NCI-H82 treated with DMSO at 0.1 percent for 48 hours (cell line): ENCODE measurements at regions not wholly inside any gene's neighbourhood (a gene's known extent, or its start where the extent isn't known, plus 50 kb on each side); places are given as distances from the start of the nearest gene placed in this dataset.

ENCODE experiments used
- DNase-seq: peaks from one replicate; lab custom pipeline; 2025; ENCODE audit not compliant: unreplicated experiment; lab: John Stamatoyannopoulos, UW

DNA sequence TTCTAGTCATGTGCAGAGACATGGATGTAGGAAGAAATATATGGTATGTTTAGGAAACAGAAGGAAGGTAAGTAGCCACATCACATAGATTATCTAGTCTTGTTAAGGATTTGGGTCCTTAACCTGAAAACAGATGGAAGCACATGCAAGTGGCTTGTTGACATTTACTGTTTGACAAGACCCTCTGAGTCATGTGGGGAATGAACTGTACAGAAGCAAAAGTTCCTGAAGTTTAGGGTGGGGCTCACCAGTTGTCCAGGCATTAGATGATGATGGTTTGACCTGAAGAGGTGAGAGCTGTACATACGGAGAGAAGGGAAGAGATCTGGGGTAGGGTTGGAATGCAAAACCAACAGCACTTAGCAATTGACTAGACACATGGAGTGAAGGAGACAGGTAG lies 281.1 kb upstream of the GRIP1 start:
- no peak for DNase-seq

DNA sequence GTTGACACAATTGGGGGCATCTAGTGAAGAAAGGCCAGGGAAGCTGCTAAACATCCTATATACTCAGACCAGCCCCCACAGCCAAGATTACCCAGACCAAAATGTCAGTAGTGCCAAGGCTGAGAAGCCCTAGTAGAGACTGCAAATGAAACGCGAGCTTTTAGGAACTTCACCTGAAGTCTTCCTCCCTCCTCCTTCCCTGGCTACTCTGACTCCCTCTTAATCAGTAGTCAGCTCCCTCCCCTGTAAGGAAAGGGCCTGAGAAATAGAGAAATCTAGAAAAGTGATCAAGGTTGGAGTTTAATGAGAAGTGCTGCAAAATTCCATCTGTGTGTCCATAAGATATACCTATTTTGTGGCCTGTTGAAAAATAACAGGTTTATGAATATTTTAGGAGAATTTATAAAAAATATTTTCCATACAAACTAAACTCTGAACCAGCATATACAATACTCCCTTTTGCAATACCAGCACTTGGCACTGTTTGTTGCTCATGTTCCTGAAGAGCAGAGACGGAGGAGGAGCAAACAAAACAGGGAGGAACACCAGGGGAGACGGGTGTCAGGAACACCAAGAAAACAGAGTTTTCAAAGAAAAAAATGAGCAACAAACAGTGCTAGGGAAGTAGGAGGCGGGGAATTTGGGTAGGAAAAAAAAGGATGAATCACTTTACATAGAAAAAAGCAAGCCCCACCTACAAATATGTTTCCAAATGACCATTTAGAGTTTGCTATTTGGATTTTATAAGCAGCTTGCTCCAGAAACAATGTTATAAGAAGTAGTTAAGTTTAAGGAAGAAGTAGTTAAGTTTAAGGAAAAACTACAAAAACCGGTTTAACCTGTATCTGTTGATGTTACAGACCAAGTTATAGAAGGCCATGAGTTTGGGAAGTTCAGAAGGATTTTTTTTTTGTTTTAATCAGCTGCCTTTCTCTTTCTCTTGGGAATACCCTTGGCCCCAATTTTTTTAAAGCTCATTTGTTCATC lies 282.1 kb upstream of the GRIP1 start:
- no peak for DNase-seq

DNA sequence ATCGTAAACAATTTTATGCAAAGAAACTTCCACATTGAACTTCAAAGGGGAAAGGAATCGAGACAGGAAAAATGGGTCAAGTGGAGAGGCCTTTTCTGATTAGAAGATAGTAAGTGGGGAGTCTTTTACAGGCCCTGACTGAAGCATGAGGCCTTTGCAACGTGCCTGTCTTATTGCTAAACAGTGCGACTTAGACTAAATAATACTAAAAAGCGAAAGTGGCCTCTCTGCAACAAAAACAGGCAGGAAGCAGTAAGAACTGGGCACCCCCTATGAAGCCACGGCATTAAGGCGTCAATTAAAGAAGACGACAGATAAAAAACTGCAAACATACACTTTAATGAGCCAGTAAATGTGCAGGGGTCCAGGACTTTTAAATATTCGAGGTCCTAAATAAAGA lies 283.4 kb upstream of the GRIP1 start:
- DNase-seq = no peak

DNA sequence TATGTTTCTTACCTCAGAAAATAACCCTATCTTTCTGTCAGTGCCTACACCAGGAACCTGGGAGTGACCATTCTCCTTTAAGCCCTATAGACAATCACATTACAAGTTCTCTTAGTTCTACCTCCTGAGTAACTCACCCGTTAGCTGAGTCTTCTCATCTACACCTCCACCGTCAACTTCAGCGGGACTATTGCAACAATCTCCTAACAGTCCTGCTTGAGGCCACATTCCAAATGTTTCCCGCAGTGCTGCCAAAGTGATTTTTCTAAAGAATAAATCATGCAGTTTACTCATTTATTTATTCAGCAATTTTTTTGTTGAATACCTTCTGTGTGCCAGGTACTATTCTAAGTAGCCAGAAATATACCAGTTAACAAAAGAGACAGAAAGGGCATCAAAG lies 285.0 kb upstream of the GRIP1 start:
- no peak for DNase-seq

DNA sequence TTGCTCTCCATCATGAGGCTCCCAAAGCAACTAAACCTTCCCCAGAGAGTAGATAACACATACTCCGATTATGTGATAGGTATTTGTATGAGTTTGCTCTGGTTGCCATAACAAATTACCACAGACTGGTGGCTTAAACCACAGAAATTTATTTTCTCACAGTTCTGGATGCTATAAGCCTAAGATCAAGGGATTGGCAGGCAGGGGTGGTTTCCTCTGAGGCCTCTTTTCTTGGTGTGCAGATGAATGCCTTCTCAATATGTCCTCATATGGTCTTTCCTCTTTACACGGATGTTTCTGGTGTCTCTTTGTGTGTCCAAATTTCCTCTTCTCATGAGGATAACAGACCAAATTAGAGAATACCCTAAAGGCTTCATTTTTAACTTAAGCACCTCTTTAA lies 285.8 kb upstream of the GRIP1 start:
- DNase-seq = no peak

DNA sequence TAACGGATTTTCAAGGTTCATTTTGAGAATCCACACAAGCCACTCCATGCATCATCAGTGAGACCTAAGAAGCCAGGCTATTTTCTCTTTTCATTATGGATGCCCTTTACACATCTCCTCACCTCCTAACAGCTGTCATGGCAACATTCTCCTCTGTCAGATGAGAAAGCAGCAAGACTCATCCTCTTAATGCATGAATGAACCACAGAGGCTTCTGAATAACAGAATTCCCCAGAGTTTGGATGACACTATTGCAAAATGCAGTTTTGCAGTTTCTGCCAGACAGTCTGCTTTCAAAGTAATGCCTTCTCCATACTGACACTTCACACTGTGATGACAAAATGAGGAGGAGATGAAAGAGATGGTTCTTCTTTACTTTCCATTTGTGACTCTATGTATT lies 286.7 kb upstream of the GRIP1 start:
- no peak for DNase-seq

DNA sequence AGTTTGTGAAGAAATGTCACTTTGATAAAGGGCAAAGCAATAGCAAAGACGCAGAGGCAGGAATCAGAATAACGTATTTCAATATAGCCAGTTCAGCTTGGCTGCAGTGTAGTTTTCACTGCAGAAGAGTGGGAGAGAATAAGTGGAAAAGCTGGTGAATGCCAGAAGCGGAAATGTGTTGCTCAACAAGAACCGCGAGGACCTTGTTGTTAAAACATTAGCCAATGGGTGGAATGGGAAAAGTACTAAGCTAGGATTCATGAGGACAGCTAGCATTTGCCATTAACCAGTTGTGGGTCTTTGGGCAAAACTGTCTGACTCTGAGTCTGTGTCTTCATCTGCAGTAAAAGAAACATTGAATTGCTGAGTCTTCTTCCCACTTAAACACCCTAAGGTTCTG lies 292.9 kb upstream of the GRIP1 start:
- no peak for DNase-seq

DNA sequence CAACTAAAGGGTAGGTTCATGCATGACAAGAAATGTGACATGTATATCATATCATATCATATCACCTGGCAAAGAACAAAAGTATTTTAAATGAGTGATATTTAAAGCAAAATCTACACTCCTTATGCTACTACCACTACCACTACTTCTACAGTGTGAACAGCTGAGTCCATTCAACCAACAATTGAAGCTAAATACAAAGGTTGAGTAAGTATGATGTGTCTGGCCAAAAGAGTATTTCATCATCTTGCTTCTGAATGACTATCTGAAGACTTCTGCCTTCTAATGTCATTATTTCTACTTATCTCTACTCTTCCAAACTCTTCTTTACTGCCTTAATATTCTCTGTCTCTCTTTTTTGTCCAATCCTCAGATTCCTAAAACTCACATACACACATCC lies 292.6 kb upstream of the CAND1 start:
- no peak for DNase-seq

DNA sequence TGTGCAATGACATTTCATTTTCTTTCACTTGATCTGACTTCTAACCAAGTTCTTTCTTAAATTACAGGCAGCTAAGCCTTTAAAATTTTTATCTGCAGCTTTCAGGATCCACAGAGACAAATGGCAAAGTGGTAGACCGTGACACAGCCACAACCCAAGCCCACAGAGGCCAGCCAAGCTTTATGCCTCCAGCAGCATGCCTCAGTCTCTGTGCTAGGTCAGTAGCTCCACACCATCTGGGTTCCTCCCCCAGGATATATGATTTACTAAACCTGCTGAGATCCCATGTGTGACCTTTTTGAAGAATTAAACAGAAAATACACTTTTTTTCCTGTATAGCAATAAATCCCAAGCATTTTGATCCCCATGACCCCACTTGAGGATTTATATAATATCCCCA lies 290.4 kb upstream of the CAND1 start:
- DNase-seq = no peak

DNA sequence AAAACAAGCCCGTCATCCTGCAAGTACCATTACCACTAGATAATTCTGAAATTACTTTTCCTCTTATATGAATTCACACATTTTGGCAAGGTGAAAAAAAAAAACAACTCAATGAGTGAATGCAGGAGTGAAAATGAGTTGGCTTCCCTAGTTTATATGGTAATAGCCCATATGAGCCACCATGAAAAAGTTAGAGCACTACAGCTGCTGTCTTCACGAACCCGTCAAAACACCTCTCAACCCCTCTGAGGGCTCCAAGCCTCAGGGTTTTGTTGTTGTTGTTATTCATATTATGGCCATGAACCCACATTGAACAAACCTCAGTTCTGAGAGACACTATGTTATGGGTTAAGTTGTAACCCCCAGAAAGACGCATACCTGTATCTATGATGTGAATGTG lies 289.9 kb upstream of the CAND1 start:
- DNase-seq = no peak

DNA sequence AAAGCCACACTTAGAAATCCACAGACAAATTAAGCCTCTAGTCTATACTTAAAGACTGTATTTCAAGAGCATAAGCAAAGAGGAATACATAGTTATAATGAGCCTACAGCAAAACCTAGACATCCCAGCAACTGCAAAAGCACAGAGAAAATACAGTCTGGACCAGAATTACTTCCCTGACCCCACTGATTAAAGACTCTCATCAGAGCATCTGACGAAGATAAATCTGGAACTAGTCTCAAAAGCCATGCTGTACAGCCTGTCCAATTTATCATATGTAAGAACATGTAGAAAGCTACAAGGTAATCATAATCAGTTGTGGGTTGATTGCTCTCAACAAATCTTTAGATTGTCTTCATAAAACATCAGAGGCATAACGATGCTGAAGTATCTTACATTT lies 285.1 kb upstream of the CAND1 start:
- no peak for DNase-seq

DNA sequence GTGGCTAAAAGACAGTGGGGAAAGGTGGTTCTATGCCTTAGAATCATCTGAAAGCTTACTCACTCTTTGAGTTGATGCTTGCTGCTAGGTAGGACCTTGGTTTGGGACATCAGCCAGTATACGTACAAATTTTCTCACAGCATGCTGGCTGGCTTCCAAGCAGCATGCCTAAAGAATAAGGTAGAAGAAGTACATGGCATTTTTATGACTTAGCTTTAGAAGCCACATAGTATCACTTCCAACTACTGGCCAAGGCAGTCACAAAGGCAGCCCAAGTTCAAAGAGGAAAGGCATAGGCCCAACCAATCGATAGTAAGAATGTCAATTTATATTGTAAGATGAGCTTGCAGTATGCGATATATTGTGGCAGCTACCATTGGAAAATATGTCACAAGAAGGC lies 284.2 kb upstream of the CAND1 start:
- no peak for DNase-seq

DNA sequence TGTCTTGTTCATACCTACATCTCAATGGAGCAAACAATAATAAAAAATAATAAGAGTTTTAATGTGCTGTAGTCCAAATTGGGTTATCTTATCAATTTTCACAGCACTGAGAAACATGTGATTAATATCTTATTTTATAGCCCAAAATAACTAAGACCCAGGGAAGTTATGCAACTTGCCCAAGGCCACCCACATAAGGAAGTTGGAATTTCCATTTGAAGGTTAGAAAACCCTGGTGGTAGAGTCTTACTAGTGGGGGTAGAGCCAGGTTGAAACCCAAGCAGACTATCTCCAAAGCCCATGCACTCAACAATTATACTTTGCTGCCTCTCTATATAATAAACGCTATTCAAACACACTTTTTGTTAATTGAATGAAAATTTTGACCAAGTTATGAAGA lies 270.0 kb upstream of the CAND1 start:
- no peak for DNase-seq

DNA sequence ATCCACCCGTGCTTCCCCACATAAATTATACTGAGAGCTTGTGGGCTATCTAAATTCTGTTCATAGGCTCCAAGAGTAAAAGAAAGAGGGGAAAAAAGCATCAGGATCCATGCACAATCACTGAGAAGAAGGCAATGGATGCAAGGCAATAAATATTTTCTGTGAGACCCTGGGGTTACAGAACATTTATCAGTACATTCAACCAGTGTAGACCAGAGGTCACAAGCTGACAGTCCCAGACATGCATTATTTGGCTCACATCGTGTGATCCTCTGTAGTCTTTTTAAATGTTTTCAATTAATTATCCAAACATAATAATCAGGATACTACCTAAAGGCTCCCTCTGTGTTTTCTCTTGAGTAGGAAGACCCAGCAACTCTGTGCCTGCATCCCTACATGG lies 267.9 kb upstream of the CAND1 start:
- DNase-seq = no peak

DNA sequence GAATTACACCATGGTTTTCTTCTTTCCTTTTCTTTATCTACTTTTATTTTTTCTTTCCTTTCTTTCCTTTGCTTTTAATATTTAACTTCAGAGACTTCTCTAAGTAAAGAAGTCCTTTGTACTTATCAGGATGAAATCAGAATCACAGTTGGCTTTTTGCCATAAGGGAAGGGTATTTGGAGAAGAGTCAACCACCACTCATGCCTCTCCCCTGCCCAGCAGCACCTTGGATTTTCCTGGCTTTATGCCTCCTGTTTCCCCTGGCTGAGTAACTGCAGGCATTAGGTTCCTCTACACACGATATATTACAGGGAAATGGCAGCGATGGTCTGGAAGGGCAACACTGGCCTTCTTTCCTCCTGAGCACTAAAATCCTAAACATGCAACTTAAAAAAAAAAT lies 266.4 kb upstream of the CAND1 start:
- DNase-seq = no peak

DNA sequence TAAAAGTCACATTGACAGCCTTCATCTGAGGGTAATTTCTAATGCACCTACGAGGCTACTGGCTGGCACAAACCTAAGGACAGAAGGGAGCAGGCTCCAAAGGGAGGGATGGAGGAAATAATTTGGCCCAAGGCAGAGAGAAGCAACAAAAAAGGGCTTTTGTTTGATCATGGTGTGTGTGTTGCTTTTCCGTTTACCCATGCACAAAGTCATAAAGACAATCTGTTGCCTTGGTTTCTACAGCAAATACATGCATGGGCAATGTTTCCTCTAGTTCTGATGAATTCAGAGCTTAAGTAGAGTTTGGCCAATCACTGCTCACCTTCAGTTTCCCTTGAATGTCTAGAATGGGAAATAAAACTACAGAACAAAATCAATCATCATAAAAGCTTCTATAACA lies 262.5 kb upstream of the CAND1 start:
- no peak for DNase-seq

DNA sequence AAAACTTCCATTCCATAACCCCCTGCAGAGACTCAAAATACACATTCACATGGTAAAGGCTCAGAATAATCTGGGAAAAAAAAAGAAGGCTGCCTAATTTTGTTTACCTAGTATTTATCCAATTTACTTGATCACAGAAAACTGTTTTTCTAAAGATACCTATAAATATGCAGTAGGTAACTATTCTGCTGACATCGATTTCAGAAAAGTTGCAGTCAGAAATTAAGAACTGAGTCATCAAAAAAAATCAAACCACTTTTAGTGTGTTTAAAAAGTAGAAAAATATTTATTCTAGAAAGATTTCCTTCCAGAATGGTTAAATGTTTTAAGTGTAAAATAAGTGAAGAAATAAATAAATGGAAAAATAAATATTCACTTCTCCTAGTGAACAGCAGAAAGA lies 254.5 kb upstream of the CAND1 start:
- no peak for DNase-seq

DNA sequence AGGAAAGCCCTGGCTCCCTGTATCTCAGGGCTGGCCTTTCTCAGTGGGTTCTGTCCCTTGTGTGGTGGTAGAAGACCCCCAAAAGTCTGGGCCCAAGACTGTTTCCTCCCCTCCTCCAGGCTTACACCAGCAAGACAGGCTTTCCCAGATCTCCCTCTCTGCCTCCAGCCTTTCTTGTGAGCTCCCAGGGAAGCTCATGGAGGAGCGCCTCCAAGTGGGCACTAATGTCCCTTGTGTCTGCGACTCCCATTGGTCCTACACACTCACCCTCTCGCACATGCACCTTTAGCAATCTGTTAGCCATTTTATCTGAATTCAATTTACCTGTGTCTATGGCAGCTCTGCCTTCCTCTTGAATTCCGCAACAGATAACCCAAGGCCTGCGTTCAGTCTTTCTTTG lies 251.1 kb upstream of the CAND1 start:
- no peak for DNase-seq

DNA sequence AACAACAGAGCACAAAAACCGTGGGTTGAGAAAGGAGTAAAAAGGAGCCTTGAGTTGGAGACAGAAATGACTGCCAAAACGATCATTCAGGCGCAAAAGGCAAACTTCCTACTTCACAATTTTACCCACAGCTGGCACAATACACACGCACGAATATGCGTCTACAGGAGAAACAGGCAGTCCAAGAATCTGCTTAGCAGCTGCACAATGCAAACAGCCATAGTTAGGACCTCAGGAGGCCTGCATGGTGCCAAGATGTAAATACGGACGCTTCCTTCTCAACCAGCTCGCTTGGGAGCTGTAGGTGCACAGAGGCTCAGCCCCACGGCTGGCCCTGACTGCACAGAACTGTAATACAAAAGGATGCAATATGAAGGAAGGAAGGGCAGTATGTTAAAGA lies 250.1 kb upstream of the CAND1 start:
- DNase-seq = no peak

DNA sequence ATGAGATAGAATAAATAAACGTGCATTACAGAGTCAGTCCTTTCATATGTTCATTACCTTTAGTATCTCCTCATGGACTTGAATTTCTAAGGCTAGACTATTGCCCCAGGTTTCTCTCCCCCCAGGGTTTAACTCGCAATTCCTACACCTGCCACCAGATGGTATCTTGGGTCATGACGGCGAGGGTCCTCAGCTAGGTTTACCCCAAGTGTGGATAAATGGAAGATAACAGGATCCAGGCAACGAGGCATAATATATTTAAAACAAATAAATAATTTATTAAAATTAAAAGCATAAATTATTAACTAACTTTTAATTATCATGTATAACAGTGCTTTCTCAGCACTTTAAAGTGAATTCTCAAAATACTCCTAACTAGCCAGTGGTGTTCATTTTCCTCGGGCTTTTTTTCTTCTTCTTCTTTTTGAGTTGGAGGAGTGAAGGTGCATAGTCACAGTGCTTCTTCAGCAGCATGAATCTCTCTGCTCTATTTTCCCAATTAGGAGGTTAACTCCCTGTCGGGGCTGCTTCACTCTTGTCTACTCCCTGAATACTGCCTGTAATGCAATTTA lies 243.5 kb upstream of the CAND1 start:
- peak; percentile 15 for DNase-seq

DNA sequence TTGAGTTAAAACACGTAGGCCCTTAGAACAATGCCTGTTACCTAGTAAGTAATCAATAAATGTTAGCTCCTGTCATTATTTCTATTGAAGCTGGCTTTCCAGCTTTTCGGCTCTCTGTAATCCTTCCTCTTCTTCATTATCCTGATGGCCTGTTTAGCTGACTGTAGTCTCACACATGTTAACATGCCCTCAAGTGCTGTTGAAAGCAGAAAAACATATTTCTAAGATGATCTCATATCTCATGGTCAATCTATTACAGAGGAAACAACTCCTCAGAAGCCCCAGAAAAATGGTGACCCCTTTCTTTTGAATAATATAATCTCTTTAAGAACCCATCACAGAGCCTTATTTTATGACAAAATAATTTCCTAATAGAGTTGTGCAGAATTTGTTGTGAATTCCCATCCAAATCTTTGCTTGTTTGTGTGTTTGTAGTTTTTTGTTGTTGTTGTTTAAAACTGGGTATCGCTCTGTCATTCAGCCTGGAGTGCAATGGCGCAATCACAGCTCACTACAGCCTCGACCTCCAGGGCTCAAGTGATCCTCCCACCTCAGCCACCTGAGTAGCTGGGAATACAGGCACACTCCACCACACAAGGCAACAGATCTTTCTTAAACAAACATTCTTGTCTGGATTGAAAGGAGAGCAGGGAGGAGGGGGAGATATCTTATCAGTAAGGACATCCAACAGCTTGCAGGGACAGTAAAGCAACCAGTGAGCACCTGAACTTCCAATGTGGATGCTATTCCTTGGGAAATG lies 242.5 kb upstream of the CAND1 start:
- no peak for DNase-seq

DNA sequence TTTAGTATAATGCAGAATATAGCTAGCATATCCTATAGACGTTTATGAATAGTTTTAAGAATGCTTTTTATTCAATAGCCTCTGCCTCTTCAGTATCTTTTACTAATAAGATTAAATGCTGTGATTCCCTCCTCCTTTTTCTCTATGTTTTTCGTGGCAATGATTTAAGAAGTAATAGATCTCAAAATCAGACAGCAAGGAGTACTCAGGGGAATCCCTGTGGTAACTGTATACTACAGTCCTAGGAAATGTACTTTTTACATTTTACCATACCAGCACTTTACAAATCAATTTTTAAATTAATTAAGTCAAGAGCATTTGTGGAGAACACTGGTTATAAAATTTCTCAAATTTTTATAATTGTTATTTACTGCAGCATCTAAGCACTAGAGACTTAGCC lies 240.6 kb upstream of the CAND1 start:
- DNase-seq = no peak
